Vagina (tissue), 2 donors: ENCODE measurements at regions not wholly inside any gene's neighbourhood (a gene's known extent, or its start where the extent isn't known, plus 50 kb on each side); places are given as distances from the start of the nearest gene placed in this dataset.

Experiments
- POLR2AphosphoS5 ChIP-seq, 2 donors: sonication (generic); formaldehyde crosslinking; IDR thresholded peaks; one replicate each; pipeline ENCODE4 v1.9.0; 2017; ENCODE audit warnings: antibody characterized with exemption in 2 of 2, mild to moderate bottlenecking in 2 of 2, low read depth in 1 of 2; ENCODE audit not compliant: insufficient read depth in 1 of 2
- TF ChIP-seq, protein P1 (sequence below), 3 experiments: fragments of 450-650 bp in 2 of 3; fragments of 200-600 bp in 1 of 3; sonication (generic) in 1 of 3; IDR thresholded peaks; one replicate each; pipeline ENCODE4 v1.5.1; 2017 to 2019; ENCODE audit warnings: antibody characterized with exemption in 3 of 3, mild to moderate bottlenecking in 2 of 3, moderate library complexity in 2 of 3

DNA sequence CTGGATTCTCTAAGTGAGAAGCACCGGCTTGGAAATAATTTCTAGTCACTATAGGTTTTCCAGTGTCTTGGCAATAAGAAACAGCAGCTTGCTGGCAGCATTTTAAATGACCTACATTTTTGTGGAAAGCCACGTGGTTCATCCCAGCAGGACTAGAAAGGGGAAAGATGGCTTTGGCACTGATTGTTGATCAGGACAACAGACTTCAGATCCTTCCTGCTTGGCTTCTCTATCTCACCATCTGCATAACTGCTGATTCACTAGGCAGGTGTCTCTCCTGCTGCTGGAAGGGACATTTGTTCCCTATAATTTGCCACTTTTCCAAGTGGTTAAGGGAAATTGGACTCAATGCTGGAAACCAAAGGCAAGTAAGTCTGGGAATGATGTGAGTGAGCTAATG, 131.0 kb downstream of the TTC8 start:
- TF ChIP-seq POLR2AphosphoS5 (IDR thresholded peaks at IDR 0.05; ENCODE audit: insufficient read depth in 1 of 2, low read depth in 1 of 2): no peak
- TF ChIP-seq, protein P1, sequence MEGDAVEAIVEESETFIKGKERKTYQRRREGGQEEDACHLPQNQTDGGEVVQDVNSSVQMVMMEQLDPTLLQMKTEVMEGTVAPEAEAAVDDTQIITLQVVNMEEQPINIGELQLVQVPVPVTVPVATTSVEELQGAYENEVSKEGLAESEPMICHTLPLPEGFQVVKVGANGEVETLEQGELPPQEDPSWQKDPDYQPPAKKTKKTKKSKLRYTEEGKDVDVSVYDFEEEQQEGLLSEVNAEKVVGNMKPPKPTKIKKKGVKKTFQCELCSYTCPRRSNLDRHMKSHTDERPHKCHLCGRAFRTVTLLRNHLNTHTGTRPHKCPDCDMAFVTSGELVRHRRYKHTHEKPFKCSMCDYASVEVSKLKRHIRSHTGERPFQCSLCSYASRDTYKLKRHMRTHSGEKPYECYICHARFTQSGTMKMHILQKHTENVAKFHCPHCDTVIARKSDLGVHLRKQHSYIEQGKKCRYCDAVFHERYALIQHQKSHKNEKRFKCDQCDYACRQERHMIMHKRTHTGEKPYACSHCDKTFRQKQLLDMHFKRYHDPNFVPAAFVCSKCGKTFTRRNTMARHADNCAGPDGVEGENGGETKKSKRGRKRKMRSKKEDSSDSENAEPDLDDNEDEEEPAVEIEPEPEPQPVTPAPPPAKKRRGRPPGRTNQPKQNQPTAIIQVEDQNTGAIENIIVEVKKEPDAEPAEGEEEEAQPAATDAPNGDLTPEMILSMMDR (IDR thresholded peaks at IDR 0.05): no peak
